Activated T-cell treated with anti-CD3 and anti-CD28 coated beads for 1 hour (primary cell): ENCODE measurements at regions not wholly inside any gene's neighbourhood (a gene's known extent, or its start where the extent isn't known, plus 50 kb on each side); places are given as distances from the start of the nearest gene placed in this dataset.

Source experiments
- DNase-seq: peaks from one replicate; pipeline ENCODE4 v3.0.0-alpha.2; 2020; ENCODE audit warnings: low read depth

GRCh38 chr1:201659572-201659971 lies 120.6 kb downstream of the NAV1 start:
- no peak for DNase-seq

DNA sequence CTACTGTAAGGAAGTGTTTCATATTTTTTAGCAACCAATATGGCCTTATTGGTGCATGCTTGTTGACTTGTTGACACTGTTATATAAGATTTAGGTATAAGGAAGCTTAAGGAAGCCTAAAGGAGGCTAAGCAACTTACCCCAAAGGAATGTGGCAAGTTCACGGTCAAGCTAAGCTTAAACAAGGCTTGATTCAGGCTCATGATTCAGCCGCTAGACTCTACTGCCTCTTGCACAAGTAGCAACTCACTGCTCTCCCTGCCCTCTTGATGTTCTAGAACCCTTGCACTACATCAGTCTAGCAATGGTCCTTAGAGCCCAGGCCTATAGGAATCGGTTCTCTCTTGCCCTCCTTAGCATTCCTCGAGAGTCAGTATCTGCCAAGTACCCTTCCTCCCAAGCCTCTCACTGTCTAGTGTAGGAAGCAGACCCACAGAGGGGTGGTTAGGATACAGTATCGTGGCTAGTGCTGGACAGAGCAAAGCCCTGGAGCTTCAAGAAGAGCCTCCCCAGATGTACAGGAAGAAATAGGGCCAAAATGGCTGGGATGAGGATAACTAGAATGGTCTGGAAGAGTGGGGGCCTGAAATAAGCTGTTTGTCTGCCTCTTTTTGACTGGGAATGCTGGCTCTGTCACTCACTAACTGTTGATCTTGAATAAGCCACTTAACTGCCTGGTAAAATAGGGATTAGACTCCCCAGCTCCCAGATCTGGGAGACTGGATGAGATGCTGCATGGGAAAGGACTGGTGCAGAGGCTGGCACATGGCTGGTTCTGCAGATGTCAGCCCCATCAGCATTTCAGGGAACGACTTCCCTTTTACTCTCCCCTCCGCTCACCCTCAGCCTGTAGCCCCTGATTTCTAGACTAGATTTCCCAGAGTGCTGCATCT lies 122.2 kb downstream of the NAV1 start:
- DNase-seq: no peak

- DNase-seq: no peak
These were observed 123.0 kb downstream of the NAV1 start for GRCh38 chr1:201661823-201662359.

DNA sequence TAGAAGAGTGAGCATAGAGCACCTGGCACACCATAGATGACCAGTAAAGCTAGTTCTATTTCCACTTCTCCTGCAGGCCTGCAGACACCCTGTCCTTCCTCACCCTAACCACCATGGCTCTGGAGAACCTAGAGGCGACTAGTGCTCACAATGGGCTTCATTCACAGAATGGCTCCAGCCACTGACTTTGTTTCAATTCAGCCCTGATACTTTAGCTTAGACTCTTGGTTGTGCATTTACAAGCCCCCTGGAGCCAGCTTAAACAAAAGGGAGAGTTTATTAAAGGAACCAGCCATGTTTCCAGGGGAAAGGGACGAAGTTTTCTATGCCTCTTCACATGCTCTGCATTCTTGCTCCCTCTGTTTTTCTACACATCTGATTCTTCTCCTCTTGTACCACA lies 123.7 kb downstream of the NAV1 start:
- no peak for DNase-seq

DNA sequence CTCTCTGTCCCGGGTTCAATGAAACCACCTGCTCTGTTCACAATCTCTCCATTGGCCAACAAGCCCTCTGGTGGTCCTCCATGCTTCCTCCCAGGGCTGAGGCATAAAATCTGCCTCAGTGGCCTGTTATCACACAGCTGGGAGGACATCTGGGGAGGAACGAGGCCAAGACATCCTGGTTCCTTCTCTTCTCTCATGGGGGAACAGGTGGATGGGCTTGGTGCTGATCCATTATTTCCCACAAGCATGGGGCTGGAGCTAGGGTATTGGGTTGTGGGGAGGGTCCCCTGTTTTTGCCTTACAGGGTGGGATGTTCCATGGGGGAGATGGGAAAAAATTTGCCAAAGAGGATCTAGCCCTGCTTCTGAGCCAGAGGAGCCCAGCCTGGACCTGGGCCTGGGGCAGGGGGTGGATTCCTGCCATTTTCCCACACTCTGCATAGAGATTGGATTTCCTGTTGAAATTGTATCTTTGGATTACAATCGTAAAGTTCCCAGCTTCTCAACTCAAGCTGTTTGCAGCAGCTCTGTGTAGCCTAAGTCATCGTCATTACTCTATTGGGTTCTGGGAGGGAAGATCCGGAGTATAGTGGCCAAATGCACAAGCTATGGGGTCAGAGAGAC lies 124.7 kb downstream of the NAV1 start:
- DNase-seq: no peak

GRCh38 chr1:201665036-201665435 lies 126.1 kb downstream of the NAV1 start:
- DNase-seq: no peak

DNA sequence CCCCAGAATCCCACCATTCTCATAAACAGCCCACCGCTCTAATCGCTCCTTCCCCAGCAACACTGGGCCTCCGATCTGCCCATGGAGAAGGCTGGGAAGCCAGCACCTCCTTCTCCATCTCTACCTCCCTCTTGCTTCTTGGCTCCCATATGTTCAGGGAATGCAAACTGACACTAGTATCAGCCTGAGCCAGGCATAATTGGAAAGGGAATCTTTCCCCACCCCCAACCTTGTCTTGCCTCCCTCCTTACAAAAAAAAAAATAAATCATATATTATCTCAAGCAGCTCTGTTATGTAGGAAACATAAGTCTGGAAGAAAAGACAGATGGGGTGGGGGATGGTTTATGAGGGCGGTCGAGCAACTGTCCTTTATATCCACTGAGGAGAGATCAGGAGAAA lies 127.2 kb downstream of the NAV1 start:
- DNase-seq: no peak

DNA sequence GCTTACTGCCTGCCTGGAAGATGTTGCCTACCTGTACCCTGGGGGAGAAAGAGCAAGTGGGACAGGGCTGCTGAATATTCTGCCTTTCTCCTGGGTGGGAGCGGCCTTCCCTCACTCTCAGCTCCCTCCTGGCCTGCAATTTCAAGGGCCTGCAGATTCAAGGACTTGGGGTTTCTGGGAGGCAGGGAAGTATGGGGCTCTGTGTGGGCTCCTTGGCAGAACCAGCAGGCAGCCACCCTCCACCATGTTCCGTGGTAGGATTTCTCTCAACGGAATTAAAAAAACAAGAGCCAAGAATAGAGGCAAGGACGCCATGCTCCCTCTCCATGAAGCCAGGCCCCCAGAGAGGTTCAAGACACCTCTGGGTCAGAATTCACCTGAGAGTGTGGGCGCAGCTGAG lies 127.7 kb downstream of the NAV1 start:
- no peak for DNase-seq

- no peak for DNase-seq
These were observed 128.6 kb downstream of the NAV1 start for GRCh38 chr1:201667479-201667878.

DNA sequence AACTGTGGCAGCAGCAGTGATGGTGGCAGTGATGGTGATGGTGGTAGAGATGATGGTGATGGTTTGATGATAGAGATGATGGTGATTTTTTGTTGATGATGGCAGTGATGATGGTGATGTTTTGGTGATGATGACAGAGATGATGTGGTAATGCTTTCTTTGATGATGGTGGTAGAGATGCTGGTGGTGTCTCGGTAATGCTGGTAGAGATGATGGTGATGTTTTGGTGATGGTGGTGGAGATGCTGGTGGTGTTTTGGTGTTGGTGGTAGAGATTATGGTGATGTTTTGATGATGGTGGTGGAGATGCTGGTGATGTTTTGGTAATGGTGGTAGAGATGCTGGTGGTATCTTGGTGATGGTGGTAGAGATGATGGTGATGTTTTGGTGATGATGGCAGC lies 131.6 kb downstream of the NAV1 start:
- no peak for DNase-seq

GRCh38 chr1:201672685-201673084 lies 133.8 kb downstream of the NAV1 start:
- no peak for DNase-seq

DNA sequence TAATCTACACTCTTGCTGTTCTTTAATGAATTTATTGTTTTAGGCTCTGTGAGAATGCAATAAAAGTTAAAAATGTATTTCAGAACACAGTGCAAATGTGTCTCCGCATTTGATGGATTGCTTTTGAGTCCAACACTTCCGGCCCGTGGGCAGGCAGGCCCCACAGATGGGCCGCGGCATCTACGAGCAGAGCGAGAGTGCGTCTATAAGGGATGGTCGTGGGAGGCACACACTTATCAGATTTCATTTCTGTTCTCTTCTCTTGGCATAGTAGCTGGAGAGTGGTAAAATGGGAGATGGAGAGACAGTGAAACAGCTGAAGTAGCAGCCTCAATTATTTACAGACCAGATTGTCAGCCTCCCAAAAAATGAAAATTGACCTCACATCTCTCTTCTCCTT lies 134.2 kb downstream of the NAV1 start:
- no peak for DNase-seq

GRCh38 chr1:201673915-201674314 lies 135.0 kb downstream of the NAV1 start:
- DNase-seq: no peak

DNA sequence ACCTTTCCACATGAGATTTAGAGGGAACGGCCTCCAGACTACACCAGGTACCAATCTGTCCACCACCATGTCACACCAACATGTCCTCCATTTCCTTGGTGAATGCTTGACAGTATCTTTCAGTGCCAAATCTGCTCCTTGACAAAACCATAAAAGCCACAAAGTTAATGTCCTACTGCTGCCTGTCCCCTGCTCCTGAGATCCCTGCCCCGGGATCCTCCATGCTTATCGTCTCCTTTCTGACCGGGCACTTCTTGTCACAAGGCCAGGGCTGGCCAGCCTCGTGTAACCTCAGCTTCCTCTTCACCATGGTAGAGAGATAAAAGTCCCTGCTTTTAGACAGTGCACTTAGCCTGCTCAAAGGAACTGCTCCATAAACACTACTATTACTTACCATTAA lies 136.2 kb downstream of the NAV1 start:
- no peak for DNase-seq

- DNase-seq: no peak
These were observed 137.3 kb downstream of the NAV1 start for GRCh38 chr1:201676197-201676596.

DNA sequence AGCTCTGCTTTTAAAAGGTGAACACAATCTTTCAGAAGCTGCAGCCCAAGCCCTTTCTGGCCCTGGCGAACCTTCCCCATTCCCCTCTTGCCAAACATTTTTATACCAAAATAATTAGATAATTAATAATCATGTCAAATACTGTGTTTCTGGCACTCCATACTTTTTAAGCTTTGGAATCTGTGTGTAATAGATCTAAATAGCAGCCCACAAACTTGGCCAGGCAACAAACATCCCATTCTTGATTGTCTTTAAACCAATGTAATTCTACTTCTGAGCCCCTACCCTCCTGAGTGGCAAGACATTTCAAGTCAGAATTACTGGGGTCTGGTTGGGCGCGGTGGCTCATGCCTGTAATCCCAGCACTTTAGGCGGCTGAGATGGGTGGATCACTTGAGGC lies 137.7 kb downstream of the NAV1 start:
- no peak for DNase-seq

DNA sequence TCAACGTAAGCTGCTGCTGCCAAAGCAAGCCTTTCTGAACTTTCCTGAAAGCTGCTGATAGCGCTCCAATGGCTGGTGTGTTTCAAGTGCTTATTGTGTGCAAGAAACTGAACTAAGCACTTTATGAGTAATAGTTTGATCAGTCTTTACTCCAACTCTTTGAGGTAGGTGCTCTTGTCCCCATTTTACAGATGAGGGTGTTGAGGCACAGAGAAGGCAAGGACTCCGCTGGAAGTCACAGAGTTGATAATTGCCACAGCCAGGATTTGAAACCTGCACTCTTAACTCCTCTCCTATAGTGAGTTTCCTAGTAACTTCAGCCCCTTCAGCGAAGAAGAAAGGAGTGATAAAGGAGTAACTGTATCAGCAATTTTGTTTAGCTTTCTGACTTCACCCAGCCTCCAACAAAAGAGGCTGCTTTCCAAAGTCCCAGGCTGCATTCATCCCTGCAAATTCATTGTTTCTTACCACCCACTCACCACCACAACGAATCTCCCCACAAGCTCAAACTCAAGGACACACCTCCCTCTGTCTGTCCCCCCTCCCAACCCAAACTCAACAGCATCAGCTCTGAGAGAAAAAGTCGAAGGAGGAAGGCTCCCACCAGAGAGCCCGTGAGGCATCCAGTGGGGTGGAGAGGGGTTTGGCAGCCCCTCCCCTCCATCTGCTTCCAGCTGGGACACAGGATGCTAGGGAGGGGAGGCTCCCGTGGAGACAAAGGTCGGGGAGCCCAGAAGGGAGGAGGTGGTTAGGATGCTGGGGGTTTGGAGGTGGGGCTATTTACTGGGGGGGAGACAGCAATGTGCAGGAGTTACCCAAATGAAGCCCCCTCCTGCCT lies 139.6 kb downstream of the NAV1 start:
- DNase-seq: no peak

DNA sequence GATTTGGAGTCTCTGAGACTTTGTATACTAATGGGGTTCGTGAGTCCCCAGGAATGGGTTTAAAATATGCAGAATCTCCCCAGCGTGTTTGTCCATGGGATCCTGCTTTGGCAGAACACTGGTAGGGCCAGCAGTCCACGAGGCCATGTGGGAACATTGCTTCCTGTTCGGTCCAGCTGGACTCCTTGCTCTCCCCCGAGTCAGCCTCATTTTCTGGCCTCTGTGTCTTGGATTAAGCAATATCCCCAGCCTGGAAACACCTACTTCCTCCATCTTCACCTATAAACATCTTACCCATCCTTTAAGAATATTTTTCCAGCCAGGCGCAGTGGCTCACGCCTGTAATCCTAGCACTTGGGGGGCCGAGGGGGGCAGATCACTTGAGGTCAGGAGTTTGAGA lies 142.4 kb downstream of the NAV1 start:
- DNase-seq: no peak

GRCh38 chr1:201682964-201683363 lies 144.0 kb downstream of the NAV1 start:
- no peak for DNase-seq

- DNase-seq: no peak
These were observed 144.5 kb downstream of the NAV1 start for GRCh38 chr1:201683397-201683796.

DNA sequence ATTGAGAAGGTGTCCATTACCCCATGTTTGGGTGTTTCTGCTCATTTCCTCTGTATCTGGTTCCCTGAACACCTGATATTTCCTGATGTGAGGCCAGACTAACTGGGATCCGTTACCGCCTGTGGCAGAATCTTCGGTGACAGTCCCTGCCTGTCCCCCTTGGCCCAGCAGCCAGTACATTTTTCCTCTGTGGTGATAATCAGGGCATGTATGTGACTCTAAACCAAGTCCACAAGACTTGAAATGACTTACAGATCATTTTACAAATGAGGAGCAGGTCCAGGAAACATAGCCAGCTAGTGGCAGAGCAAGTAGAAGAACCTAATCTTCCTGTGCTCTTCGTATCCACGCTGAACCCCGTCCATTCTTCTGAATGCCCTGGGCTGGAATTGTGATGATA lies 143.5 kb upstream of the IPO9 start:
- no peak for DNase-seq

GRCh38 chr1:201686714-201687455 lies 142.1 kb upstream of the IPO9 start:
- DNase-seq: no peak
